ENCODE measurements at regions not wholly inside any gene's neighbourhood (a gene's known extent, or its start where the extent isn't known, plus 50 kb on each side); places are given as distances from the start of the nearest gene placed in this dataset.

DNA sequence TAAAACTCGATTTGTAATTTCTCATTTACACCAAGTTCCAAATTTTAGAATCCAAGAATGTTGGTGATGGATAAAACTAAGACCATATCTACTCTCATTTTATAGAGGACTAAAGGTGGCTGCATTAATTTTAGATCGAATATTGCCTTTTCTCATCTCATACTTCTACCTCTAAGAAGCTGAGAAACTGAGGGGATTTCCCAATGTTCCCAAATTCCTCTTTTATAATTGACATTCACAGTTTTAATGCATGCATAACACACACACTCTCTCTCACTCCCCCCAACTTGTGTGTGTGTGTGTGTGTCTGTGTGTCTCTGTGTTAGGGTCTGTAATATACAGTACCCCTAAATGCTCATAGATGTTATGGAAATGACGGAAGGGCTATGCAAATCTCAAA, 328.8 kb upstream of the SLC14A2 start:
- Histone ChIP-seq H3K4me3 (ENCODE audit: low read depth in 2 of 2, low read length in 2 of 2) (no peak overlapping the region), H3K27me3 (ENCODE audit: control insufficient read depth, insufficient read depth, low read length) (no peaks in the 10 kb centered on the region), H3K9me3 (ENCODE audit: control insufficient read depth, insufficient read depth, low read depth, low read length) (no peaks in the 10 kb centered on the region), H3K4me1 (ENCODE audit: control insufficient read depth, insufficient read depth, low read length) (no peaks in the 10 kb centered on the region), H3K36me3 (ENCODE audit: control insufficient read depth, insufficient read depth, low read length) (no peaks in the 10 kb centered on the region), H3K27ac (ENCODE audit: low read length) (no peak overlapping the region)
- intact Hi-C loops (cut with micrococcal nuclease; ENCODE audit: unreplicated experiment) (no loop called here), in situ Hi-C loops (cut with HindIII; ENCODE audit: low pct_unique_long_range_greater_than_20kb, low sequenced_read_pairs) (no loop called here)
- ATAC-seq (no peak), DNase-seq (ENCODE audit: low read depth, low spot score) (no peak)
- ChIA-PET POLR2A (no interaction called here), CTCF (no interaction called here)
- BruUV-seq (replicated peaks): no TSS peak
- TF ChIP-seq, protein P1, sequence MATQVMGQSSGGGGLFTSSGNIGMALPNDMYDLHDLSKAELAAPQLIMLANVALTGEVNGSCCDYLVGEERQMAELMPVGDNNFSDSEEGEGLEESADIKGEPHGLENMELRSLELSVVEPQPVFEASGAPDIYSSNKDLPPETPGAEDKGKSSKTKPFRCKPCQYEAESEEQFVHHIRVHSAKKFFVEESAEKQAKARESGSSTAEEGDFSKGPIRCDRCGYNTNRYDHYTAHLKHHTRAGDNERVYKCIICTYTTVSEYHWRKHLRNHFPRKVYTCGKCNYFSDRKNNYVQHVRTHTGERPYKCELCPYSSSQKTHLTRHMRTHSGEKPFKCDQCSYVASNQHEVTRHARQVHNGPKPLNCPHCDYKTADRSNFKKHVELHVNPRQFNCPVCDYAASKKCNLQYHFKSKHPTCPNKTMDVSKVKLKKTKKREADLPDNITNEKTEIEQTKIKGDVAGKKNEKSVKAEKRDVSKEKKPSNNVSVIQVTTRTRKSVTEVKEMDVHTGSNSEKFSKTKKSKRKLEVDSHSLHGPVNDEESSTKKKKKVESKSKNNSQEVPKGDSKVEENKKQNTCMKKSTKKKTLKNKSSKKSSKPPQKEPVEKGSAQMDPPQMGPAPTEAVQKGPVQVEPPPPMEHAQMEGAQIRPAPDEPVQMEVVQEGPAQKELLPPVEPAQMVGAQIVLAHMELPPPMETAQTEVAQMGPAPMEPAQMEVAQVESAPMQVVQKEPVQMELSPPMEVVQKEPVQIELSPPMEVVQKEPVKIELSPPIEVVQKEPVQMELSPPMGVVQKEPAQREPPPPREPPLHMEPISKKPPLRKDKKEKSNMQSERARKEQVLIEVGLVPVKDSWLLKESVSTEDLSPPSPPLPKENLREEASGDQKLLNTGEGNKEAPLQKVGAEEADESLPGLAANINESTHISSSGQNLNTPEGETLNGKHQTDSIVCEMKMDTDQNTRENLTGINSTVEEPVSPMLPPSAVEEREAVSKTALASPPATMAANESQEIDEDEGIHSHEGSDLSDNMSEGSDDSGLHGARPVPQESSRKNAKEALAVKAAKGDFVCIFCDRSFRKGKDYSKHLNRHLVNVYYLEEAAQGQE (IDR thresholded peaks at IDR 0.05; ENCODE audit: insufficient read depth in 1 of 2, low read depth in 2 of 2, low read length in 1 of 2): no peak
- TF ChIP-seq, protein P2, sequence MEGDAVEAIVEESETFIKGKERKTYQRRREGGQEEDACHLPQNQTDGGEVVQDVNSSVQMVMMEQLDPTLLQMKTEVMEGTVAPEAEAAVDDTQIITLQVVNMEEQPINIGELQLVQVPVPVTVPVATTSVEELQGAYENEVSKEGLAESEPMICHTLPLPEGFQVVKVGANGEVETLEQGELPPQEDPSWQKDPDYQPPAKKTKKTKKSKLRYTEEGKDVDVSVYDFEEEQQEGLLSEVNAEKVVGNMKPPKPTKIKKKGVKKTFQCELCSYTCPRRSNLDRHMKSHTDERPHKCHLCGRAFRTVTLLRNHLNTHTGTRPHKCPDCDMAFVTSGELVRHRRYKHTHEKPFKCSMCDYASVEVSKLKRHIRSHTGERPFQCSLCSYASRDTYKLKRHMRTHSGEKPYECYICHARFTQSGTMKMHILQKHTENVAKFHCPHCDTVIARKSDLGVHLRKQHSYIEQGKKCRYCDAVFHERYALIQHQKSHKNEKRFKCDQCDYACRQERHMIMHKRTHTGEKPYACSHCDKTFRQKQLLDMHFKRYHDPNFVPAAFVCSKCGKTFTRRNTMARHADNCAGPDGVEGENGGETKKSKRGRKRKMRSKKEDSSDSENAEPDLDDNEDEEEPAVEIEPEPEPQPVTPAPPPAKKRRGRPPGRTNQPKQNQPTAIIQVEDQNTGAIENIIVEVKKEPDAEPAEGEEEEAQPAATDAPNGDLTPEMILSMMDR (IDR thresholded peaks at IDR 0.05): no peak
- TF ChIP-seq POLR2AphosphoS5 (IDR thresholded peaks at IDR 0.05; ENCODE audit: low read depth, low read length): no peak
- TF ChIP-seq TCF7L2 (IDR thresholded peaks at IDR 0.05; ENCODE audit: low read depth, low read length): no peak
- TF ChIP-seq SIN3A (IDR thresholded peaks at IDR 0.05; ENCODE audit: borderline replicate concordance, insufficient read depth, low read depth, low read length): no peak

DNA sequence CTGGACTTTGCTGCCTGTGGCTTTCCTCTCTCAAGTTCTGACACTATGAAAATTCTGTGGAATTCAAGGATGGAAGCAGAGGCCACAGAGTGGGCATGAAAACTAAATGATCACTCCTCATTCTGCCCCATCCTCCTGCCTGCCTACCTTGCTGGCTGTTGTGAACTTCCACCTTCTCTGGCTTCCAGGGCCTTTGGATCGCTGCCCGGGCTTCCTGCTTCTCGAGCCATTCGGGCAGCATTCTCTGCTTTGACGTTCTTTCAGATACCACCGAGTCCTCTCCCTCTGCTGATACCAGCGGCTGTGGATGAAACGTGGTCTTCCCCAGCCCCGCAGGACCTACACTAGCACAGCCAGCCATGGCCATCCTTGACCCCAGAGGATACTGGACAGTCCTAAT, 327.7 kb upstream of the SLC14A2 start:
- Histone ChIP-seq H3K27me3 (ENCODE audit: control insufficient read depth, insufficient read depth, low read length) (no peaks in the 10 kb centered on the region), H3K9me3 (ENCODE audit: control insufficient read depth, insufficient read depth, low read depth, low read length) (no peaks in the 10 kb centered on the region), H3K36me3 (ENCODE audit: control insufficient read depth, insufficient read depth, low read length) (no peaks in the 10 kb centered on the region), H3K4me3 (ENCODE audit: low read depth in 2 of 2, low read length in 2 of 2) (no peak overlapping the region), H3K4me1 (ENCODE audit: control insufficient read depth, insufficient read depth, low read length) (no peaks in the 10 kb centered on the region), H3K27ac (ENCODE audit: low read length) (no peak overlapping the region)
- ATAC-seq (no peak), DNase-seq (ENCODE audit: low read depth, low spot score) (no peak)
- CTCF ChIA-PET: no interaction called here
- intact Hi-C loops (cut with micrococcal nuclease; ENCODE audit: unreplicated experiment): no loop called here
- in situ Hi-C loops (cut with HindIII; ENCODE audit: low pct_unique_long_range_greater_than_20kb, low sequenced_read_pairs): no loop called here
- TF ChIP-seq POLR2AphosphoS5 (IDR thresholded peaks at IDR 0.05; ENCODE audit: low read depth, low read length) (no peak), TCF7L2 (IDR thresholded peaks at IDR 0.05; ENCODE audit: low read depth, low read length) (no peak)
- BruUV-seq (replicated peaks): no TSS peak
- POLR2A ChIA-PET: no interaction called here

DNA sequence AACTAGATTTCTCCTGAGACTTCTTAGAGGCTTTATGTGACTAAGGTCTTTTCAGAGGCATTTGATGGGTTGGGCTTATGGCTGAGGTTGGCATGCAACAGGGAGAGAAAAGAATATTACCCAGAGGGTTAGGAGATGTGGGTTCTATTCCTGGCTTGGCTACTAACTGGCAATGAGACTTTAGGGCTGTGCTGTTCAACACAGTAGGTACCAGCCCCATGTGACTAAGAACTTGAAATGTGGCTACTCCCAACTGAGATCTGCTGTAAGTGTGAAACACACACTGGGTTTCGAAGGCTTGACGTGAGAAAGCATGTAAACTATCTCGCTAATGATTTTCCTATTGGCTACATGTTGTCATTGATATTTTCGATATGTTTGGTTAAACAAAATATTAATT, 324.9 kb upstream of the SLC14A2 start:
- H3K27ac ChIP-seq (ENCODE audit: low read length): no peak overlapping the region
- intact Hi-C loops (cut with micrococcal nuclease; ENCODE audit: unreplicated experiment) (no loop called here), in situ Hi-C loops (cut with HindIII; ENCODE audit: low pct_unique_long_range_greater_than_20kb, low sequenced_read_pairs) (no loop called here)
- no peak overlapping the region for H3K4me3 ChIP-seq (ENCODE audit: low read depth in 2 of 2, low read length in 2 of 2)
- TF ChIP-seq, protein P1 (IDR thresholded peaks at IDR 0.05; ENCODE audit: insufficient read depth in 1 of 2, low read depth in 2 of 2, low read length in 1 of 2): no peak
- TF ChIP-seq POLR2AphosphoS5 (IDR thresholded peaks at IDR 0.05; ENCODE audit: low read depth, low read length) (no peak), SIN3A (IDR thresholded peaks at IDR 0.05; ENCODE audit: borderline replicate concordance, insufficient read depth, low read depth, low read length) (no peak), TCF7L2 (IDR thresholded peaks at IDR 0.05; ENCODE audit: low read depth, low read length) (no peak)
- TF ChIP-seq, protein P2 (IDR thresholded peaks at IDR 0.05): no peak
- no TSS peak for BruUV-seq (replicated peaks)
- no peaks in the 10 kb centered on the region for H3K9me3 ChIP-seq (ENCODE audit: control insufficient read depth, insufficient read depth, low read depth, low read length)
- H3K27me3 ChIP-seq (ENCODE audit: control insufficient read depth, insufficient read depth, low read length): no peaks in the 10 kb centered on the region
- no peak for DNase-seq (ENCODE audit: low read depth, low spot score)
- ATAC-seq: no peak
- no peaks in the 10 kb centered on the region for H3K4me1 ChIP-seq (ENCODE audit: control insufficient read depth, insufficient read depth, low read length)
- POLR2A ChIA-PET: no interaction called here
- H3K36me3 ChIP-seq (ENCODE audit: control insufficient read depth, insufficient read depth, low read length): no peaks in the 10 kb centered on the region
- CTCF ChIA-PET: no interaction called here

Measured in Panc1 (cell line).